ENCODE measurements at regions not wholly inside any gene's neighbourhood (a gene's known extent, or its start where the extent isn't known, plus 50 kb on each side); places are given as distances from the start of the nearest gene placed in this dataset.
"Not testable (repeated sequence)": the region's sequence is repeated elsewhere in the genome, so short reads cannot be mapped to it uniquely, and the experiment has no call there.

- no peak for DNase-seq
Observed at GRCh38 chr5:60546207-60546606, 153.8 kb downstream of the DEPDC1B start.

- DNase-seq: no peak
Observed at GRCh38 chr5:60545551-60545950, 154.4 kb downstream of the DEPDC1B start.

GRCh38 chr5:60544142-60544541, 155.8 kb downstream of the DEPDC1B start:
- DNase-seq: no peak

GRCh38 chr5:60541980-60542379, 158.0 kb downstream of the DEPDC1B start:
- DNase-seq: no peak

- DNase-seq: no peak
Observed at GRCh38 chr5:60540856-60541805, 158.8 kb downstream of the DEPDC1B start.

- DNase-seq: no peak
Observed at GRCh38 chr5:60538955-60539866, 160.8 kb downstream of the DEPDC1B start.

- no peak for DNase-seq
Observed at GRCh38 chr5:60538426-60538825, 161.5 kb downstream of the DEPDC1B start.

GRCh38 chr5:60535951-60536350, 164.0 kb downstream of the DEPDC1B start:
- no peak for DNase-seq

GRCh38 chr5:60535198-60535597, 164.8 kb downstream of the DEPDC1B start:
- DNase-seq: no peak

GRCh38 chr5:60533789-60534188, 166.2 kb downstream of the DEPDC1B start:
- DNase-seq: no peak

- DNase-seq: not testable (repeated sequence)
Observed at GRCh38 chr5:60532796-60533195, 167.2 kb downstream of the DEPDC1B start.

- DNase-seq: not testable (repeated sequence)
Observed at GRCh38 chr5:60530144-60530848, 169.7 kb downstream of the DEPDC1B start.

- no peak for DNase-seq
Observed at GRCh38 chr5:60529001-60529400, 171.0 kb downstream of the DEPDC1B start.

GRCh38 chr5:60527072-60527471, 172.9 kb downstream of the DEPDC1B start:
- no peak for DNase-seq

GRCh38 chr5:60526336-60526875, 173.6 kb downstream of the DEPDC1B start:
- DNase-seq: no peak

- DNase-seq: no peak
Observed at GRCh38 chr5:60522292-60522905, 177.6 kb downstream of the DEPDC1B start.

GRCh38 chr5:60521376-60522291, 178.3 kb downstream of the DEPDC1B start:
- DNase-seq: no peak

- no peak for DNase-seq
Observed at GRCh38 chr5:60520451-60521227, 179.3 kb downstream of the DEPDC1B start.

GRCh38 chr5:60519372-60519771, 180.6 kb downstream of the DEPDC1B start:
- DNase-seq: peak; percentile 37

- no peak for DNase-seq
Observed at GRCh38 chr5:60517850-60518249, 182.1 kb downstream of the DEPDC1B start.
